ENCODE measurements at regions not wholly inside any gene's neighbourhood (a gene's known extent, or its start where the extent isn't known, plus 50 kb on each side); places are given as distances from the start of the nearest gene placed in this dataset.

GRCh38 chr5:161765611-161766010 is 80.1 kb downstream of the GABRA6 start:
- no TSS peak for BruUV-seq (replicated peaks)
- ATAC-seq (no peak), FAIRE-seq (no peak), DNase-seq (ENCODE audit: low read depth, low spot score) (no peak)
- Histone ChIP-seq H3K27ac (ENCODE audit: control insufficient read depth, insufficient read depth) (no peak overlapping the region), H3K4me2 (ENCODE audit: control insufficient read depth, insufficient read depth) (no peak overlapping the region), H3K9me3 (replicated peaks; ENCODE audit: control insufficient read depth, insufficient read depth, low read length) (no peaks in the 10 kb centered on the region), H4K20me1 (ENCODE audit: control insufficient read depth, insufficient read depth) (no peaks in the 10 kb centered on the region), H2AFZ (ENCODE audit: control insufficient read depth, low read depth, low read length) (no peak overlapping the region), H3K9ac (ENCODE audit: control insufficient read depth, insufficient read depth, low read length) (no peak overlapping the region), H3K4me1 (ENCODE audit: control insufficient read depth, insufficient read depth, low read length) (no peaks in the 10 kb centered on the region), H3K79me2 (ENCODE audit: control insufficient read depth, insufficient read depth, low read length) (no peaks in the 10 kb centered on the region), H3K4me3 (no peak overlapping the region), H3K36me3 (ENCODE audit: control insufficient read depth in 2 of 2, insufficient read depth in 2 of 2, low read length in 1 of 2) (no peaks in the 10 kb centered on the region), H3K27me3 (replicated peaks in 1 of 2; ENCODE audit: control insufficient read depth in 2 of 2, insufficient read depth in 2 of 2, low read length in 1 of 2) (no peaks in the 10 kb centered on the region)
- in situ Hi-C loops (cut with MboI) (no loop called here), intact Hi-C loops (cut with micrococcal nuclease; ENCODE audit: unreplicated experiment) (no loop called here)
- RAD21 ChIA-PET (ENCODE audit: unreplicated experiment) = no interaction called here
- CTCF ChIA-PET = no interaction called here
- 21% methylated on average over 2 of the region's 2 CpGs for WGBS (ENCODE audit: insufficient coverage, insufficient replicate concordance, low lambda C conversion rate, missing lambda C conversion rate)
- SMC1A ChIA-PET (ENCODE audit: uncharacterized antibody, unreplicated experiment) = interaction anchor here (1.2 kb wide), 1 partner anchor 50 kb away, joined by 3 read pairs; no protein-coding TSS in a partner anchor
- POLR2A ChIA-PET = no interaction called here
- no peak for TF ChIP-seq CEBPB (IDR thresholded peaks at IDR 0.05; ENCODE audit: borderline replicate concordance in 1 of 2, low read depth in 2 of 2, low read length in 2 of 2)
- no peak for TF ChIP-seq GABPA (IDR thresholded peaks at IDR 0.05; ENCODE audit: low read depth)
- no peak for TF ChIP-seq NBN (IDR thresholded peaks at IDR 0.05)
- TF ChIP-seq CHD2 (IDR thresholded peaks at IDR 0.05; ENCODE audit: borderline replicate concordance, low read depth, low read length) = no peak

DNA sequence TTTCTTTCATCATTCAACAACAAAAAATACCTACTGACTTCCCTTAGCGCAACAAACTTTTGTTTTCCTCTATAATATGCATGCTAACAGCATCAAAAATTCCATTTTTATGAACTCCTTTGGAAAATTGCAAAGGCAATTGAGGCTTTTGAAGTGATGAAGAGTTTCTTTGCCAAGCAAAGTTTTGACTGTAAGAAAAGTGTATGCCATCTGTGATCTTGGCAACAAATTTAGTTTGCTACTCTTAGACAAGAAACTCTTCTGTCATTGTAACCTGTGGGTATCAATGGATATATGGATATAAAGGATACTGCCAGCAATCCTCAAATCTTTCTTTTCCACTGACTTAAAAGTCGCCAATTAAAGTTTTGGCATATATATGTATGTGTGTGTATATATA is 72.0 kb upstream of the GABRA1 start:
- Histone ChIP-seq H4K20me1 (ENCODE audit: control insufficient read depth, insufficient read depth) (no peaks in the 10 kb centered on the region), H3K4me3 (no peak overlapping the region), H2AFZ (ENCODE audit: control insufficient read depth, low read depth, low read length) (no peak overlapping the region), H3K79me2 (ENCODE audit: control insufficient read depth, insufficient read depth, low read length) (no peaks in the 10 kb centered on the region), H3K9me3 (replicated peaks; ENCODE audit: control insufficient read depth, insufficient read depth, low read length) (no peaks in the 10 kb centered on the region), H3K9ac (ENCODE audit: control insufficient read depth, insufficient read depth, low read length) (no peak overlapping the region), H3K36me3 (ENCODE audit: control insufficient read depth in 2 of 2, insufficient read depth in 2 of 2, low read length in 1 of 2) (no peaks in the 10 kb centered on the region), H3K27me3 (replicated peaks in 1 of 2; ENCODE audit: control insufficient read depth in 2 of 2, insufficient read depth in 2 of 2, low read length in 1 of 2) (no peaks in the 10 kb centered on the region), H3K4me2 (ENCODE audit: control insufficient read depth, insufficient read depth) (no peak overlapping the region), H3K27ac (ENCODE audit: control insufficient read depth, insufficient read depth) (no peak overlapping the region), H3K4me1 (ENCODE audit: control insufficient read depth, insufficient read depth, low read length) (no peaks in the 10 kb centered on the region)
- no peak for TF ChIP-seq ZNF384 (IDR thresholded peaks at IDR 0.05; ENCODE audit: borderline replicate concordance, low read depth, low read length)
- no peak for DNase-seq (ENCODE audit: low read depth, low spot score)
- SMC1A ChIA-PET (ENCODE audit: uncharacterized antibody, unreplicated experiment) = no interaction called here
- RAD21 ChIA-PET (ENCODE audit: unreplicated experiment) = no interaction called here
- POLR2A ChIA-PET = no interaction called here
- intact Hi-C loops (cut with micrococcal nuclease; ENCODE audit: unreplicated experiment) (no loop called here), in situ Hi-C loops (cut with MboI) (no loop called here)
- WGBS (ENCODE audit: insufficient coverage, insufficient replicate concordance, low lambda C conversion rate, missing lambda C conversion rate) = 6% methylated on average over 2 of the region's 2 CpGs
- FAIRE-seq = no peak
- CTCF ChIA-PET = no interaction called here
- BruUV-seq (replicated peaks) = no TSS peak
- ATAC-seq = no peak

All from GM12878 (cell line).